ENCODE measurements at regions not wholly inside any gene's neighbourhood (a gene's known extent, or its start where the extent isn't known, plus 50 kb on each side); places are given as distances from the start of the nearest gene placed in this dataset.

DNA sequence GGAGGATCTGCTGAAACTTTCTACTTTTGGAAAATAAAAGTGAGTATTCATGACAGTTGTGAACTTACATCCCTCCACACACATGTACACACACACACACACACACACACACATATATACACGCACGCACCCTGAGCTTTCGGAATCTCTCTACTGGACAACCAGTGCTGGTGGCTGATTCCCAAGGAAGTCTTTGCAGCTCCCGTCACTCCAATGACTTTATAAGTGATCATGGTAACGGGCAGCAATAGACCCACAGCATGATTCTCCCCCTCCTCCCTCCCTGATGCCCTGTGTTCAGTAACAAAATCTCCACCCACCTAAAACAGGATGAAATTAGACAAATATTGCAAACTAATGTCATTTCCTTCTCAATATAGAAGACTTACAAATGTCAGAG is 364.9 kb downstream of the IRS1 start:
- ChIA-PET CTCF (interaction anchor here (1.5 kb wide), 1 partner anchor 219 kb away, joined by 3 read pairs; no protein-coding TSS in a partner anchor), POLR2A (no interaction called here)
- no peaks in the 10 kb centered on the region for H3K9me3 ChIP-seq (ENCODE audit: control insufficient read depth, insufficient read depth, low read depth, low read length)

DNA sequence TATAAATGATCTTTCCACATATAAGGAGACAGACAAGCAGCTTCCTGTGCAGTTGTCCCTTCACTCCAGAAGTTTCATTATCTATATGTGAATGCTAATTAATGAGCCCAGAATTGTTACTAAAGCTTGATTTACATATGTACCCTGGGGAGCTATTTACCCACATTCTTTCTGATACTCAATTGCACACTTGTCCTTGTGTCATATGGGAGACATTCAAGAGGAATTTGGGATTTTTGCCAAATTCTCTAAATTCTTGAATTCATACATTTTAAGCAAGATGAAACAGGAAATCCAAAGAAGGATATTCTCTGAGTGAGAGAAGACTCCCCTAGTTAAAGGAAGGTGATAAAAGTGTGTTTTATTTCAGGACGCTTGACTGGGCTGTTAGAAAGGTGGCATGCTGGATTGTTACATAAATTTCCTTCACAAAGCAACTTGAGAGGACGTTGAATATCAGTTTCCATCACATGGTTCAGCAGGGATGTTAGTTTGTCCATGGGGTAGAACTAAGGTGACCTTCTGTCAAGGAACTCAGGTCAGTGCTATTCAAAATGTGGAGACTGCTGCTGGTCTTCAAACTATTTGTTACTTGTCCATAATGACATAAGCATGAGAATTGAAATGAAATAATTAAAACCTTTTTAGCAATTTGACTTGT is 368.2 kb downstream of the IRS1 start:
- CTCF ChIA-PET = interaction anchor here (0.6 to 0.9 kb wide), 2 partner anchors 41 to 46 kb away, joined by 3 read pairs; no protein-coding TSS in a partner anchor
- H3K4me3 ChIP-seq (ENCODE audit: low read depth, low read length) = no peak overlapping the region
- POLR2A ChIA-PET = no interaction called here
- H3K36me3 ChIP-seq (ENCODE audit: control insufficient read depth in 2 of 2, insufficient read depth in 1 of 2, low read length in 2 of 2) = no peaks in the 10 kb centered on the region
- TF ChIP-seq ZNF121 (tag by site-specific recombination; IDR thresholded peaks at IDR 0.05) (no peak), EGR2 (tag by site-specific recombination; IDR thresholded peaks at IDR 0.05; ENCODE audit: low read depth) (no peak), ZNF792 (tag by site-specific recombination; IDR thresholded peaks at IDR 0.05) (no peak), KLF9 (tag by site-specific recombination; IDR thresholded peaks at IDR 0.05; ENCODE audit: low read depth) (no peak)
- H3K27ac ChIP-seq (ENCODE audit: extremely low read depth, low read depth, low read length) = no peak overlapping the region
- H3K9me3 ChIP-seq (ENCODE audit: control insufficient read depth, insufficient read depth, low read depth, low read length) = no peaks in the 10 kb centered on the region
- no peaks in the 10 kb centered on the region for H3K4me1 ChIP-seq (ENCODE audit: control insufficient read depth, insufficient read depth, low read length)

More for the DNA sequence above, 364.9 kb downstream of the IRS1 start:
- TF ChIP-seq ZBTB1 (tag by site-specific recombination; IDR thresholded peaks at IDR 0.05) (no peak), ZNF16 (tag by site-specific recombination; IDR thresholded peaks at IDR 0.05; ENCODE audit: low read depth) (no peak), ZNF214 (tag by site-specific recombination; IDR thresholded peaks at IDR 0.05; ENCODE audit: borderline replicate concordance) (no peak), KLF16 (tag by site-specific recombination; IDR thresholded peaks at IDR 0.05) (no peak), ZNF677 (tag by site-specific recombination; IDR thresholded peaks at IDR 0.05) (no peak), ZNF660 (tag by site-specific recombination; IDR thresholded peaks at IDR 0.05) (no peak), ZNF335 (tag by site-specific recombination; conservative IDR thresholded peaks at IDR 0.05) (no peak), ZNF621 (tag by site-specific recombination; IDR thresholded peaks at IDR 0.05) (no peak), ZBTB20 (tag by site-specific recombination; IDR thresholded peaks at IDR 0.05) (no peak), ZNF544 (tag by site-specific recombination; IDR thresholded peaks at IDR 0.05) (no peak), ZNF24 (tag by site-specific recombination; IDR thresholded peaks at IDR 0.05) (no peak), ZNF654 (tag by site-specific recombination; IDR thresholded peaks at IDR 0.05; ENCODE audit: low read depth) (no peak), ZNF768 (tag by site-specific recombination; IDR thresholded peaks at IDR 0.05) (no peak), ZNF664 (tag by site-specific recombination; IDR thresholded peaks at IDR 0.05) (no peak), ZNF223 (tag by site-specific recombination; IDR thresholded peaks at IDR 0.05) (no peak), ZNF202 (tag by site-specific recombination; IDR thresholded peaks at IDR 0.05; ENCODE audit: borderline replicate concordance) (no peak), MZF1 (tag by site-specific recombination; IDR thresholded peaks at IDR 0.05; ENCODE audit: borderline replicate concordance) (no peak)
- TF ChIP-seq, protein P1, sequence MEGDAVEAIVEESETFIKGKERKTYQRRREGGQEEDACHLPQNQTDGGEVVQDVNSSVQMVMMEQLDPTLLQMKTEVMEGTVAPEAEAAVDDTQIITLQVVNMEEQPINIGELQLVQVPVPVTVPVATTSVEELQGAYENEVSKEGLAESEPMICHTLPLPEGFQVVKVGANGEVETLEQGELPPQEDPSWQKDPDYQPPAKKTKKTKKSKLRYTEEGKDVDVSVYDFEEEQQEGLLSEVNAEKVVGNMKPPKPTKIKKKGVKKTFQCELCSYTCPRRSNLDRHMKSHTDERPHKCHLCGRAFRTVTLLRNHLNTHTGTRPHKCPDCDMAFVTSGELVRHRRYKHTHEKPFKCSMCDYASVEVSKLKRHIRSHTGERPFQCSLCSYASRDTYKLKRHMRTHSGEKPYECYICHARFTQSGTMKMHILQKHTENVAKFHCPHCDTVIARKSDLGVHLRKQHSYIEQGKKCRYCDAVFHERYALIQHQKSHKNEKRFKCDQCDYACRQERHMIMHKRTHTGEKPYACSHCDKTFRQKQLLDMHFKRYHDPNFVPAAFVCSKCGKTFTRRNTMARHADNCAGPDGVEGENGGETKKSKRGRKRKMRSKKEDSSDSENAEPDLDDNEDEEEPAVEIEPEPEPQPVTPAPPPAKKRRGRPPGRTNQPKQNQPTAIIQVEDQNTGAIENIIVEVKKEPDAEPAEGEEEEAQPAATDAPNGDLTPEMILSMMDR (tag by site-specific recombination; IDR thresholded peaks at IDR 0.05) = no peak
- TF ChIP-seq, protein P2, sequence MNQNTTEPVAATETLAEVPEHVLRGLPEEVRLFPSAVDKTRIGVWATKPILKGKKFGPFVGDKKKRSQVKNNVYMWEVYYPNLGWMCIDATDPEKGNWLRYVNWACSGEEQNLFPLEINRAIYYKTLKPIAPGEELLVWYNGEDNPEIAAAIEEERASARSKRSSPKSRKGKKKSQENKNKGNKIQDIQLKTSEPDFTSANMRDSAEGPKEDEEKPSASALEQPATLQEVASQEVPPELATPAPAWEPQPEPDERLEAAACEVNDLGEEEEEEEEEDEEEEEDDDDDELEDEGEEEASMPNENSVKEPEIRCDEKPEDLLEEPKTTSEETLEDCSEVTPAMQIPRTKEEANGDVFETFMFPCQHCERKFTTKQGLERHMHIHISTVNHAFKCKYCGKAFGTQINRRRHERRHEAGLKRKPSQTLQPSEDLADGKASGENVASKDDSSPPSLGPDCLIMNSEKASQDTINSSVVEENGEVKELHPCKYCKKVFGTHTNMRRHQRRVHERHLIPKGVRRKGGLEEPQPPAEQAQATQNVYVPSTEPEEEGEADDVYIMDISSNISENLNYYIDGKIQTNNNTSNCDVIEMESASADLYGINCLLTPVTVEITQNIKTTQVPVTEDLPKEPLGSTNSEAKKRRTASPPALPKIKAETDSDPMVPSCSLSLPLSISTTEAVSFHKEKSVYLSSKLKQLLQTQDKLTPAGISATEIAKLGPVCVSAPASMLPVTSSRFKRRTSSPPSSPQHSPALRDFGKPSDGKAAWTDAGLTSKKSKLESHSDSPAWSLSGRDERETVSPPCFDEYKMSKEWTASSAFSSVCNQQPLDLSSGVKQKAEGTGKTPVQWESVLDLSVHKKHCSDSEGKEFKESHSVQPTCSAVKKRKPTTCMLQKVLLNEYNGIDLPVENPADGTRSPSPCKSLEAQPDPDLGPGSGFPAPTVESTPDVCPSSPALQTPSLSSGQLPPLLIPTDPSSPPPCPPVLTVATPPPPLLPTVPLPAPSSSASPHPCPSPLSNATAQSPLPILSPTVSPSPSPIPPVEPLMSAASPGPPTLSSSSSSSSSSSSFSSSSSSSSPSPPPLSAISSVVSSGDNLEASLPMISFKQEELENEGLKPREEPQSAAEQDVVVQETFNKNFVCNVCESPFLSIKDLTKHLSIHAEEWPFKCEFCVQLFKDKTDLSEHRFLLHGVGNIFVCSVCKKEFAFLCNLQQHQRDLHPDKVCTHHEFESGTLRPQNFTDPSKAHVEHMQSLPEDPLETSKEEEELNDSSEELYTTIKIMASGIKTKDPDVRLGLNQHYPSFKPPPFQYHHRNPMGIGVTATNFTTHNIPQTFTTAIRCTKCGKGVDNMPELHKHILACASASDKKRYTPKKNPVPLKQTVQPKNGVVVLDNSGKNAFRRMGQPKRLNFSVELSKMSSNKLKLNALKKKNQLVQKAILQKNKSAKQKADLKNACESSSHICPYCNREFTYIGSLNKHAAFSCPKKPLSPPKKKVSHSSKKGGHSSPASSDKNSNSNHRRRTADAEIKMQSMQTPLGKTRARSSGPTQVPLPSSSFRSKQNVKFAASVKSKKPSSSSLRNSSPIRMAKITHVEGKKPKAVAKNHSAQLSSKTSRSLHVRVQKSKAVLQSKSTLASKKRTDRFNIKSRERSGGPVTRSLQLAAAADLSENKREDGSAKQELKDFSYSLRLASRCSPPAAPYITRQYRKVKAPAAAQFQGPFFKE (tag by site-specific recombination; IDR thresholded peaks at IDR 0.05; ENCODE audit: borderline replicate concordance) = no peak
- Histone ChIP-seq H3K27ac (ENCODE audit: extremely low read depth, low read depth, low read length) (no peak overlapping the region), H3K4me3 (ENCODE audit: low read depth, low read length) (no peak overlapping the region), H3K36me3 (ENCODE audit: control insufficient read depth in 2 of 2, insufficient read depth in 1 of 2, low read length in 2 of 2) (no peaks in the 10 kb centered on the region), H3K4me1 (ENCODE audit: control insufficient read depth, insufficient read depth, low read length) (no peaks in the 10 kb centered on the region)
